SK-N-SH (cell line): ENCODE measurements at regions not wholly inside any gene's neighbourhood (a gene's known extent, or its start where the extent isn't known, plus 50 kb on each side); places are given as distances from the start of the nearest gene placed in this dataset.

Experiments used
- CTCF ChIA-PET: fragments of 300-600, 350-600 bp; formaldehyde crosslinking; extraction: SDS; loops from one replicate; lab custom pipeline; 2021; lab: Yijun Ruan, JAX
- POLR2A ChIA-PET: fragments of 350-600 bp; sonication (Branson Sonifier 250); formaldehyde crosslinking; extraction: SDS; loops from one replicate; lab custom pipeline; 2020; ENCODE audit warnings: antibody characterized with exemption, inconsistent platforms; lab: Yijun Ruan, JAX
- DNase-seq: peaks from one replicate; pipeline ENCODE4 v3.0.0; 2012
- H2AFZ ChIP-seq: fragments of 200-600 bp; sonication (generic); 2 replicates; pipeline ENCODE4 v1.8.1; 2016; ENCODE audit warnings: antibody characterized with exemption, mild to moderate bottlenecking, low read depth
- H3F3A ChIP-seq: fragments of 200-600 bp; sonication (generic); replicated peaks from 2 replicates; pipeline ENCODE3; 2016; ENCODE audit warnings: antibody characterized with exemption, mild to moderate bottlenecking; ENCODE audit not compliant: insufficient read depth
- H3K27ac ChIP-seq, 2 experiments: fragments of 200-500 bp in 1 of 2; fragments of 200-600 bp in 1 of 2; sonication (Bioruptor generic) in 1 of 2; sonication (generic), shearing (Covaris generic) in 1 of 2; 2 replicates each; pipeline versions ENCODE4 v1.5.1 to v1.6.1; 2014 to 2016; ENCODE audit warnings: low read depth in 2 of 2, inconsistent platforms in 1 of 2, low read length in 1 of 2, mild to moderate bottlenecking in 1 of 2, mixed read lengths in 1 of 2
- H3K27me3 ChIP-seq: fragments of 200-600 bp; sonication (generic), shearing (Covaris generic); 2 replicates; pipeline ENCODE4 v1.6.1; 2016; ENCODE audit warnings: mixed run types; ENCODE audit not compliant: insufficient read depth
- H3K36me3 ChIP-seq, 2 experiments: fragments of 200-500 bp in 1 of 2; fragments of 200-600 bp in 1 of 2; sonication (Bioruptor generic) in 1 of 2; sonication (generic) in 1 of 2; replicated peaks in 1 of 2; 2 replicates each; pipeline versions ENCODE3 to v1.5.1; 2014 to 2016; ENCODE audit warnings: low read length in 1 of 2, mild to moderate bottlenecking in 1 of 2; ENCODE audit not compliant: insufficient read depth in 2 of 2, control insufficient read depth in 1 of 2
- H3K4me1 ChIP-seq, 2 experiments: fragments of 200-500 bp in 1 of 2; fragments of 200-600 bp in 1 of 2; sonication (Bioruptor generic) in 1 of 2; sonication (generic), shearing (Covaris generic) in 1 of 2; 2 replicates each; pipeline versions ENCODE4 v1.5.1 to v1.6.1; 2014 to 2016; ENCODE audit warnings: low read depth in 1 of 2, low read length in 1 of 2, mixed run types in 1 of 2; ENCODE audit not compliant: insufficient read depth in 2 of 2, control insufficient read depth in 1 of 2
- H3K4me2 ChIP-seq: fragments of 200-600 bp; sonication (generic), shearing (Covaris generic); 2 replicates; pipeline ENCODE4 v1.6.1; 2017; ENCODE audit warnings: mixed run types
- H3K4me3 ChIP-seq, 2 experiments: fragments of 200-500 bp in 1 of 2; fragments of 200-600 bp in 1 of 2; sonication (Bioruptor generic) in 1 of 2; sonication (generic), shearing (Covaris generic) in 1 of 2; 2 replicates each; pipeline versions ENCODE4 v1.5.1 to v1.8.1; 2014 to 2016; ENCODE audit warnings: low read depth in 2 of 2, inconsistent platforms in 1 of 2, low read length in 1 of 2, mild to moderate bottlenecking in 1 of 2, mixed read lengths in 1 of 2, moderate library complexity in 1 of 2
- H3K79me2 ChIP-seq: fragments of 200-600 bp; sonication (generic); 2 replicates; pipeline ENCODE4 v1.8.1; 2017; ENCODE audit warnings: mild to moderate bottlenecking; ENCODE audit not compliant: insufficient read depth
- H3K9ac ChIP-seq: fragments of 200-600 bp; sonication (generic); 2 replicates; pipeline ENCODE4 v1.6.1; 2017; ENCODE audit warnings: mixed run types
- H3K9me2 ChIP-seq: fragments of 200-600 bp; sonication (generic); 2 replicates; pipeline ENCODE4 v1.6.1; 2017; ENCODE audit warnings: mixed run types
- H3K9me3 ChIP-seq: fragments of 200-600 bp; sonication (generic); 2 replicates; pipeline ENCODE4 v1.6.1; 2017; ENCODE audit warnings: mixed run types, mild to moderate bottlenecking, moderate library complexity
- H4K20me1 ChIP-seq: fragments of 200-600 bp; sonication (generic); 2 replicates; pipeline ENCODE4 v1.6.1; 2017; ENCODE audit warnings: mild to moderate bottlenecking, mixed run types; ENCODE audit not compliant: insufficient read depth
- CHD2 ChIP-seq: fragments of 150-350 bp; IDR thresholded peaks from 2 replicates; pipeline ENCODE4 v1.6.1; 2018; ENCODE audit warnings: low read length; ENCODE audit not compliant: partially characterized antibody
- CTCF ChIP-seq: fragments of 200-600 bp; sonication (generic); IDR thresholded peaks from 2 replicates; pipeline ENCODE4 v1.6.1; 2017; ENCODE audit warnings: antibody characterized with exemption, mild to moderate bottlenecking, moderate library complexity
- ELF1 ChIP-seq: IDR thresholded peaks from 2 replicates; pipeline ENCODE4 v1.4.0; 2012
- EP300 ChIP-seq, 2 experiments: IDR thresholded peaks; 2 replicates each; pipeline versions ENCODE4 v1.4.0 to v1.6.1; 2012; ENCODE audit warnings: borderline replicate concordance in 1 of 2, low read depth in 1 of 2, low read length in 1 of 2
- EZH2phosphoT487 ChIP-seq: fragments of 200-600 bp; sonication (generic); IDR thresholded peaks from 2 replicates; pipeline ENCODE4 v1.6.1; 2017; ENCODE audit warnings: low read depth, mixed run types, mild to moderate bottlenecking, antibody characterized with exemption, moderate library complexity, borderline replicate concordance
- GATA2 ChIP-seq: sonication (generic); formaldehyde crosslinking; IDR thresholded peaks from 2 replicates; pipeline ENCODE4 v1.5.0; 2020; ENCODE audit warnings: mild to moderate bottlenecking, missing genetic modification reagents
- IRF3 ChIP-seq: fragments of 150-350 bp; IDR thresholded peaks from 2 replicates; pipeline ENCODE4 v1.6.1; 2016; ENCODE audit warnings: mild to moderate bottlenecking, low read depth, low read length
- MAX ChIP-seq: IDR thresholded peaks from 2 replicates; pipeline ENCODE4 v1.4.0; 2012; ENCODE audit warnings: low read depth
- NFIC ChIP-seq: IDR thresholded peaks from 2 replicates; pipeline ENCODE4 v1.4.0; 2012; ENCODE audit warnings: borderline replicate concordance
- NRF1 ChIP-seq: IDR thresholded peaks from 2 replicates; pipeline ENCODE4 v1.6.1; 2012; ENCODE audit warnings: low read depth, mild to moderate bottlenecking, low read length
- RAD21 ChIP-seq: IDR thresholded peaks from 2 replicates; pipeline ENCODE4 v1.6.1; 2012; ENCODE audit warnings: mild to moderate bottlenecking, low read length
- RCOR1 ChIP-seq: fragments of 150-350 bp; IDR thresholded peaks from 2 replicates; pipeline ENCODE4 v1.6.1; 2017; ENCODE audit warnings: antibody characterized with exemption, low read length
- RFX5 ChIP-seq: IDR thresholded peaks from 2 replicates; pipeline ENCODE4 v1.6.1; 2012; ENCODE audit warnings: mild to moderate bottlenecking, improper control_type of control experiment, low read length
- SIN3A ChIP-seq: IDR thresholded peaks from 2 replicates; pipeline ENCODE4 v1.6.1; 2012; ENCODE audit warnings: low read depth, mild to moderate bottlenecking, low read length, moderate library complexity, borderline replicate concordance
- TCF12 ChIP-seq: IDR thresholded peaks from 2 replicates; pipeline ENCODE4 v1.4.0; 2012
- TEAD4 ChIP-seq: IDR thresholded peaks from 2 replicates; pipeline ENCODE4 v1.4.0; 2012; ENCODE audit warnings: mild to moderate bottlenecking, borderline replicate concordance; ENCODE audit not compliant: insufficient read depth
- YY1 ChIP-seq: IDR thresholded peaks from 2 replicates; pipeline ENCODE4 v1.4.0; 2012; ENCODE audit warnings: low read depth, mild to moderate bottlenecking
- ZBTB33 ChIP-seq: IDR thresholded peaks from 2 replicates; pipeline ENCODE4 v1.4.0; 2012; ENCODE audit warnings: low read depth, borderline replicate concordance
- WGBS: methylation state at CpG from one replicate; pipeline ENCODE4 v1.1.6; 2017; ENCODE audit warnings: low lambda C conversion rate; 5-methylcytosine and 5-hydroxymethylcytosine counted together

GRCh38 chr10:27366769-27367168 is 126.2 kb upstream of the ACBD5 start:
- H3F3A ChIP-seq = no peaks in the 10 kb centered on the region
- H3K79me2 ChIP-seq = no peaks in the 10 kb centered on the region
- H3K9ac ChIP-seq = no peak overlapping the region
- H3K4me3 ChIP-seq = no peak overlapping the region
- DNase-seq = no peak
- H4K20me1 ChIP-seq = no peaks in the 10 kb centered on the region
- H3K36me3 ChIP-seq = no peaks in the 10 kb centered on the region
- no peak overlapping the region for H2AFZ ChIP-seq
- H3K9me3 ChIP-seq = no peaks in the 10 kb centered on the region
- no peaks in the 10 kb centered on the region for H3K4me1 ChIP-seq
- POLR2A ChIA-PET = no interaction called here
- WGBS = 4% methylated on average over 1 of the region's 1 CpG
- no peak overlapping the region for H3K4me2 ChIP-seq
- CTCF ChIA-PET = interaction anchor here (0.7 to 1.3 kb wide), 5 partner anchors 212 to 1027 kb away, joined by 3 read pairs; partner anchors contain the start of gene YME1L1
- TF ChIP-seq RFX5 (no peak), NRF1 (no peak), CTCF (no peak), TCF12 (no peak), NFIC (no peak), MAX (no peak), ZBTB33 (no peak), EZH2phosphoT487 (no peak), GATA2 (CRISPR knock-in tag) (no peak), ELF1 (no peak), YY1 (no peak), SIN3A (no peak), RAD21 (no peak), IRF3 (no peak), RCOR1 (no peak), CHD2 (no peak), TEAD4 (no peak), EP300 (IDR thresholded peaks at IDR 0.05; ENCODE audit: borderline replicate concordance in 1 of 2, low read depth in 1 of 2, low read length in 1 of 2) (no peak)
- no peak overlapping the region for H3K27ac ChIP-seq
- no peaks in the 10 kb centered on the region for H3K9me2 ChIP-seq
- H3K27me3 ChIP-seq = 0 out of 2 replicates have a peak, but pooled peaks cover 8% of the 10 kb centered on the region
